Transverse colon (tissue), 4 donors: ENCODE measurements at regions not wholly inside any gene's neighbourhood (a gene's known extent, or its start where the extent isn't known, plus 50 kb on each side); places are given as distances from the start of the nearest gene placed in this dataset.

Experiments
- CTCF ChIP-seq, 5 experiments: fragments of 200-600 bp in 3 of 5; fragments of 450-650 bp in 2 of 5; sonication (generic) in 3 of 5; IDR thresholded peaks; 1 replicate in 2 of 5; 2 replicates in 3 of 5; pipeline ENCODE4 v1.5.1; 2016 to 2017; ENCODE audit warnings: antibody characterized with exemption in 5 of 5, inconsistent platforms in 3 of 5, mild to moderate bottlenecking in 2 of 5, moderate library complexity in 1 of 5
- POLR2A ChIP-seq: fragments of 450-650 bp; IDR thresholded peaks from one replicate; pipeline ENCODE4 v1.6.1; 2016; ENCODE audit warnings: antibody characterized with exemption, mild to moderate bottlenecking, moderate library complexity
- POLR2AphosphoS5 ChIP-seq, 3 donors: sonication (generic); formaldehyde crosslinking; IDR thresholded peaks; one replicate each; pipeline ENCODE4 v1.6.1; 2016; ENCODE audit warnings: antibody characterized with exemption in 3 of 3

GRCh38 chr9:81759680-81760215, 70.4 kb upstream of the TLE1 start:
- TF ChIP-seq CTCF (IDR thresholded peaks at IDR 0.05) (no peak), POLR2AphosphoS5 (IDR thresholded peaks at IDR 0.05) (peak in 1 of 3 donors; percentile 59), POLR2A (no peak)
